Spleen (tissue), 11 donors: ENCODE measurements at regions not wholly inside any gene's neighbourhood (a gene's known extent, or its start where the extent isn't known, plus 50 kb on each side); places are given as distances from the start of the nearest gene placed in this dataset.
A peak's percentile ranks its signal among the peaks of the same experiment; 100 is the strongest.

Source experiments
- DNase-seq: peaks from one replicate; pipeline ENCODE4 v3.0.0-alpha.2; 2020
- H3K27ac ChIP-seq, 8 donors: fragments of 200-600 bp; sonication (generic) in 7 of 8; 1 replicate in 4 of 8; 2 replicates in 4 of 8; pipeline versions ENCODE4 v1.5.0 to v1.8.0; 2016 to 2021; ENCODE audit warnings: inconsistent platforms in 4 of 8, mild to moderate bottlenecking in 4 of 8, moderate library complexity in 1 of 8
- H3K27me3 ChIP-seq, 7 donors: fragments of 200-600 bp; sonication (generic) in 6 of 7; replicated peaks in 1 of 7; 1 replicate in 4 of 7; 2 replicates in 3 of 7; pipeline versions ENCODE4 v1.5.0 to v1.8.0; 2016 to 2021; ENCODE audit warnings: inconsistent platforms in 3 of 7, mild to moderate bottlenecking in 1 of 7
- H3K36me3 ChIP-seq, 6 donors: fragments of 200-600 bp; sonication (generic) in 5 of 6; 1 replicate in 4 of 6; 2 replicates in 2 of 6; pipeline versions ENCODE4 v1.5.0 to v1.8.0; 2016 to 2021; ENCODE audit warnings: inconsistent platforms in 2 of 6
- H3K4me1 ChIP-seq, 6 donors: fragments of 200-600 bp; sonication (generic) in 5 of 6; 1 replicate in 3 of 6; 2 replicates in 3 of 6; pipeline versions ENCODE4 v1.5.0 to v1.8.0; 2016 to 2021; ENCODE audit warnings: inconsistent platforms in 3 of 6
- H3K4me3 ChIP-seq, 8 donors: fragments of 200-600 bp; sonication (generic) in 7 of 8; 1 replicate in 4 of 8; 2 replicates in 4 of 8; pipeline versions ENCODE4 v1.5.0 to v1.8.0; 2016 to 2021; ENCODE audit warnings: inconsistent platforms in 4 of 8, mild to moderate bottlenecking in 4 of 8, moderate library complexity in 2 of 8
- H3K9me3 ChIP-seq, 8 donors: fragments of 200-600 bp; sonication (generic) in 7 of 8; 1 replicate in 4 of 8; 2 replicates in 4 of 8; pipeline versions ENCODE4 v1.5.0 to v1.8.0; 2016 to 2021; ENCODE audit warnings: inconsistent platforms in 4 of 8
- CTCF ChIP-seq, 11 experiments: fragments of 200-600 bp in 7 of 11; fragments of 450-650 bp in 4 of 11; sonication (generic) in 4 of 11; IDR thresholded peaks in 8 of 11; conservative IDR thresholded peaks in 3 of 11; 1 replicate in 7 of 11; 2 replicates in 4 of 11; pipeline versions ENCODE4 v1.4.0 to v1.8.0; 2016 to 2021; ENCODE audit warnings: antibody characterized with exemption in 11 of 11, inconsistent platforms in 4 of 11, mild to moderate bottlenecking in 1 of 11
- POLR2A ChIP-seq, 3 donors: fragments of 450-650 bp; IDR thresholded peaks; one replicate each; pipeline ENCODE4 v1.5.1; 2017; ENCODE audit warnings: antibody characterized with exemption in 3 of 3, mild to moderate bottlenecking in 1 of 3
- POLR2AphosphoS5 ChIP-seq, 3 donors: sonication (generic); formaldehyde crosslinking; IDR thresholded peaks; one replicate each; pipeline ENCODE4 v1.5.1; 2017; ENCODE audit warnings: antibody characterized with exemption in 3 of 3
- WGBS, 5 donors: extraction: QIAGEN DNeasy Blood & Tissue Kit in 3 of 5; methylation state at CpG; one replicate each; pipeline versions ENCODE4 v1.1.5 to v1.1.7; 2013 to 2018; 5-methylcytosine and 5-hydroxymethylcytosine counted together
- intact Hi-C: fragments of 100-400 bp; cut with DNase I; formaldehyde crosslinking; loops from one replicate; pipeline ENCODE4 v1.15.0; 2023; ENCODE audit warnings: low total_unique reads
- donor health status: healthy with polysubstance abuse.
- donor health status: DM: no; HTN: no; CAD: no; lungs with moderate emphysema.
- donor health status: DM: no; HTN: no; CAD: no.
- donor health status: Bipolar disorder and iron deficiency.
- donor health status: healthy.
- donor health status: DM: no; HTN: no; CAD: no.
- donor health status: DM: yes; HTN: yes; CAD: no.

- Histone ChIP-seq H3K27me3 (peaks cover 0 to 71% (median 0%) of the 10 kb centered on the region in 7 donors), H3K27ac (no peak overlapping the region), H3K36me3 (no peaks in the 10 kb centered on the region), H3K9me3 (no peaks in the 10 kb centered on the region), H3K4me1 (no peaks in the 10 kb centered on the region), H3K4me3 (no peak overlapping the region)
- intact Hi-C loops, result no loop called here
- DNase-seq, result peak; percentile 23
- WGBS, 5 donors, result 80 to 92% (median 87%) methylated on average over 6 of the region's 6 CpGs
- no peak for TF ChIP-seq POLR2A (IDR thresholded peaks at IDR 0.05)
- no peak for TF ChIP-seq POLR2AphosphoS5 (IDR thresholded peaks at IDR 0.05)
- TF ChIP-seq CTCF (IDR thresholded peaks at IDR 0.05 in 8 of 11, conservative IDR thresholded peaks at IDR 0.05 in 3 of 11), result no peak
Measured at GRCh38 chr15:69544365-69545113, 91.9 kb downstream of the RPLP1 start.

- intact Hi-C loops, result no loop called here
Measured at GRCh38 chr15:69546182-69546581, 93.6 kb downstream of the RPLP1 start.

GRCh38 chr15:69548395-69549180 is 96.0 kb downstream of the RPLP1 start:
- Histone ChIP-seq H3K27ac (no peak overlapping the region), H3K4me1 (no peaks in the 10 kb centered on the region), H3K36me3 (no peaks in the 10 kb centered on the region), H3K9me3 (peaks cover 0 to 30% (median 20%) of the 10 kb centered on the region in 8 donors), H3K27me3 (peaks cover 0 to 41% (median 0%) of the 10 kb centered on the region in 7 donors), H3K4me3 (no peak overlapping the region)
- no peak for DNase-seq
- TF ChIP-seq CTCF (IDR thresholded peaks at IDR 0.05 in 8 of 11, conservative IDR thresholded peaks at IDR 0.05 in 3 of 11), result no peak
- no peak for TF ChIP-seq POLR2AphosphoS5 (IDR thresholded peaks at IDR 0.05)
- TF ChIP-seq POLR2A (IDR thresholded peaks at IDR 0.05), result no peak
- intact Hi-C loops, result no loop called here
- 84 to 90% (median 88%) methylated on average over 24 of the region's 24 CpGs for WGBS, 5 donors

More at GRCh38 chr15:69546182-69546581, 93.6 kb downstream of the RPLP1 start:
- no peak for DNase-seq
- H3K27ac ChIP-seq, result no peak overlapping the region
- 18 to 51% (median 46%) methylated on average over 3 of the region's 3 CpGs for WGBS, 5 donors
- H3K4me3 ChIP-seq, result no peak overlapping the region
- peaks cover 0 to 9% (median 3%) of the 10 kb centered on the region in 8 donors for H3K9me3 ChIP-seq
- H3K4me1 ChIP-seq, result no peaks in the 10 kb centered on the region
- TF ChIP-seq POLR2AphosphoS5 (IDR thresholded peaks at IDR 0.05), result no peak
- H3K36me3 ChIP-seq, result no peaks in the 10 kb centered on the region
- H3K27me3 ChIP-seq, result peaks cover 0 to 60% (median 0%) of the 10 kb centered on the region in 7 donors

GRCh38 chr15:69551391-69552056 is 98.9 kb downstream of the RPLP1 start:
- no peaks in the 10 kb centered on the region for H3K4me1 ChIP-seq
- H3K9me3 ChIP-seq, result peaks cover 0 to 30% (median 20%) of the 10 kb centered on the region in 8 donors
- H3K27me3 ChIP-seq, result peaks cover 0 to 36% (median 0%) of the 10 kb centered on the region in 7 donors
- no peak overlapping the region for H3K4me3 ChIP-seq
- intact Hi-C loops, result no loop called here
- TF ChIP-seq CTCF (IDR thresholded peaks at IDR 0.05 in 8 of 11, conservative IDR thresholded peaks at IDR 0.05 in 3 of 11) (no peak), POLR2A (IDR thresholded peaks at IDR 0.05) (no peak), POLR2AphosphoS5 (IDR thresholded peaks at IDR 0.05) (no peak)
- H3K36me3 ChIP-seq, result no peaks in the 10 kb centered on the region
- H3K27ac ChIP-seq, result no peak overlapping the region
- no peak for DNase-seq
- 78 to 89% (median 83%) methylated on average over 5 of the region's 5 CpGs for WGBS, 5 donors
